GM21528 (cell line): ENCODE measurements at regions not wholly inside any gene's neighbourhood (a gene's known extent, or its start where the extent isn't known, plus 50 kb on each side); places are given as distances from the start of the nearest gene placed in this dataset.

Source experiments
- ATAC-seq: cut with Tn5 transposase; IDR thresholded peaks from one replicate; pipeline ENCODE4 v1.9.1; 2021; ENCODE audit warnings: mild to moderate bottlenecking, moderate library complexity; ENCODE audit not compliant: unreplicated experiment, low FRiP score

DNA sequence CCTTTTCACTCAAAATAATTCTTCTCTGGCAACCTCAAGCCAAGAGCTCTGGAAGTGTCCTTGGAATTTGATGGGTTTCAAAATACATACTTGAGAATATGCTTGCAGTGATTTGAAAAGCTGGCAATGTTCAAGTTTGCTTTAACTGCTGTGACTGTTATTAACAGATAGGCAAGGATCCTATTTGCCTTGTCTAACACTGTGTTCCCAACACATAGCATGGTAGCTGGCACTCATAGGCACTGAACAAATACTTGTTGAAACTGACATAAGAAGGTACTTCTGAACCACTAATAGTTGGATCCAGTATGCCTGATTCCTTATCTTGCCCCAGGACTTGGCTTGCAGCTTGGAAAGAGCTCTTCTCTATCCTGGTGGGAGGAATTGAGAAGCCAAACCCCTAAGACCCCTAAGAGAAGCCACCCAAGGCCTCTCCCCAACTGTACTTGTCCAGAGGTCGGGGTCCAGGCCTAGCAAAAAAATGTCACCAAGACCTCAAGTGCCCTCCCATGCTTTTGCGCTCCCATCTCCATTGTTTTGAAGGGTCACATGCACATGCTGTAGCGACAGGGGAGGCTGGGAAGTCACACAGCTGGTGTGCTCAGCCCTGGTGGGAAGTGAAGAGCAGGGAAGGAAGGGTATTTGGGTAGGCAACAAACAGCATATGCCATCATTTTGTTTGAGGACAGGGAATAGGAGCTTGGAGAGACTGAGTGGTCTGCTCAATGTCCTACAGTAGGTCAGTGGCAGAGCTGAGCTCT, 118.4 kb upstream of the HAAO start:
- no peak for ATAC-seq

DNA sequence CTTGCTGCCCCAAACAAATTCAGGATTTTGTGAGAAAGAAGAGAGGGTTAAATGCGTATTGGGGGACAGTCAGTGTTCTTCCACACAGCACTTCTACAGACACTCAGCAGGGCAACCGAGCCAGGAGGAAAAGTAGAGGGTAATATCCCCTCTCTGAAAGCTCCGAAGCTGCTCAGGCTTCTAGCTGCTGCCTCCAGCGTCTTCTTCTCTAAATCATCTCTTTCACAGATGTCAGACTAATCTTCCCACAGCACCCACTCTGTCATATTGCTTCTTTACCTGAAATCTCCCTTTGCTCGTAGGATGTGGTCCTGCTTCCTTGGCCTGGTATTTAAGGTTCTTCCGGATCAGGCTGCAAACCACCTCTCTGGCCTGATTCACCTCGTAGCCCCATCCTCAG, 117.6 kb upstream of the HAAO start:
- ATAC-seq: no peak

DNA sequence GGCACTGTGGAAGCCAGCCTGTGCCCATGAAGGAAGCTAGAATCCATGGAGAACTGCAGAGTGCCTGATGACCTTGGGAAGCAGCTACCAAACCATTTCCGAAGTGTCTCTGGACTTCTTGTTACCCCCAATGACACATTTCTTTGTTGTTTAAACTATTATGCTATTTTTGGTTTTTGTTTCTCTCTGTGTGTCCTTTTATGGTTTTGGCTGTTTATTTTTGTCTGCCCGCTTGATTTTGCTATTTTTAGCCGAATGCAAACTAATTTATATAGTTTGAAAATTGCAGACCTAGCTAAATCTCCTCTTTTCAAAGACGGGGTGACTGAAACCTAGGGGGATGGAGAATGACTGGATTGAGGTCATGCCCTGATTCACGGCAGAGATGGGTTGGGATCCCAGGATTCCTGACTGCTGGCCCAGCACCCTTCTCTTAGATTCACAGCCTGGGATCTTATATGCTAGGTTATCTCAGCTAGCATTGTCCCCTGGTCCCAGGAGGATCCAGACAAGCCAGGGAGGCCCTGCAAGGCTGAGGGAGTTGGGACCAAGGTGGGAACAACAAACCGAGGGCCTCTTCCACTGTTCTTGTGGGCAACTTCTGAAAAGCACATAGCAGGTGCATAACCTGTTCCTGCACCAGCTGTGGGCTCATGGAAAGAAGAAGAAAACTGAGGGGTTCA, 116.3 kb upstream of the HAAO start:
- ATAC-seq: no peak

DNA sequence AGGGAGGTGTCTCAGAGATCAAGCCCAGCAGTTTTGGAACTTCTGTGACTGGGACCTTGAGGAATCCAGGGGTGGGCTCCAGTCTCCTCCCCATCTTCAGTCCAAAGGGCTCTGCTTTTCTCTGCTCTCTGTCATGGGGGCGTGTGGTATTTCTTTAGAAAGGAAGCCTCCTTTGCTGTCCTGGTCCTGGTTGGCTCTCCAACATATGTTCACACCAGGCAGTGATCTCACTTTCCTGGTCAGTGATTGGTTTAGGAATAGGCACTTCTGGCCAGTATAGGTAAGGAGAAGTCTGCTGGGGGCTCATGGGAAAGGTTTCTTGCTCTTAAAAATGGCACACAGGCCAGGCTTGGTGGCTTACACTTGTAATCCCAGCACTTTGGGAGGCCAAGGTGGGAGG, 115.5 kb upstream of the HAAO start:
- no peak for ATAC-seq

DNA sequence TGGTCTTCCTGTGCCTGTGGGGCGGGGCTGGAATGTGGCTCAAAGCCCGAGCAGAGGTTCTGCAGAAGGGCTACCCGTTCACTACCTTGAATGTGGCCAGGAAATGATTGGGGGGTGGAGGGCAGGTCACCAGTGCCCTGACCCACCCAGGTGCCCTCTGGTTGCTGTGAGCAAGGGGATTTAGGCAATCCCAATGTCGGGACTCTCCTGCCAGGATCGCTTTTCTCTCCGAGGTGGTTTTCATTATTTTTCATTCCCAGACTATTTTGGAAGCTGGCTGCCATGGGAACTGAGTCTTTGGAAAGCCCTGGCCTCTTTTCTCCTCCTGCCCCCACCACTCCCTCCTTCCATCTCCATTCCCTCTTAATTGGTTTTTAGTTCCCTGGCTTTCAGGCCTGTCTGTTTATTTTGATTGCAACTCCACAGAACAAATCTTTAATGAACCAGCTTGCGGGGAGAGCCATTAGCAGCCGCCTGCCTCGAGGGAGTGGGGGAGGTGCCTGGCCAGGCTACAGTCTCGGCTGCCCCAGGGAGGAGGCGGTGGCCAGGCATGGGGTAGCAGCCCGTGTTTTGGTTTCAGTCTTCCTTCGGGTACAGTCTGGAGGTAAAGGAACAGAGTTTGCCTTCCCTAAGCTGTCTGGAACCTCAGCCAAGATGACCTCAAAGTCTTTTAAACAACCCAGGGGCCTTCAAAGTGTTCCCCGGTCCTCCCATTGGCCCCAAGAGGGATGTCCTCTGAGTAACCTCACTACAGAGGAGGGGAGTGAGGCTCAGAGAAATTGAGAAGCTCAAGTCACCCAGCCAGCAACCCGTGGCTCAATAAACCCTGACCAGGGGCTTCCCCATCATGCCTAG, 114.4 kb upstream of the HAAO start:
- no peak for ATAC-seq

DNA sequence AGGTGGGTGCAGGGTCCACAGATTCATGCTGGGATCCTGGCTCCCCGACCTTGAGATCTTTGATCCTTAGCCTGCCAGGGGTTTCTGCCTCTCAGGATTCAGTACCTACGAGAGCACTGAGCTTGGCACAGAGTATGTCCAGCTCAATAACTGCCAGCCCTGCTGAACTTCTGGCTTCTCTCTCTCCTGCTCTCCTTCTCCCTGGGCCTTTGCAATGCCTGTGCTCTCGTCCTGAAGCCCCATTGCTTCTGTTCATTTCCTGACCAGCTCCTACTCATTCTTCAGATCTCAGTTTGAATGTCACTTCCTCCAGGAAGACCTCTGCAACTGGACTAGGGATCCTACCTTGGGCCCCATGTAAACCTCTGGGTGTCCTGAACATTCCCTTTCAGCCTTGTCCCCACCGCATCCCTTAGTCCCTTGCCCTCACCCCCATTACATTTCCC, 113.8 kb upstream of the HAAO start:
- ATAC-seq: no peak

DNA sequence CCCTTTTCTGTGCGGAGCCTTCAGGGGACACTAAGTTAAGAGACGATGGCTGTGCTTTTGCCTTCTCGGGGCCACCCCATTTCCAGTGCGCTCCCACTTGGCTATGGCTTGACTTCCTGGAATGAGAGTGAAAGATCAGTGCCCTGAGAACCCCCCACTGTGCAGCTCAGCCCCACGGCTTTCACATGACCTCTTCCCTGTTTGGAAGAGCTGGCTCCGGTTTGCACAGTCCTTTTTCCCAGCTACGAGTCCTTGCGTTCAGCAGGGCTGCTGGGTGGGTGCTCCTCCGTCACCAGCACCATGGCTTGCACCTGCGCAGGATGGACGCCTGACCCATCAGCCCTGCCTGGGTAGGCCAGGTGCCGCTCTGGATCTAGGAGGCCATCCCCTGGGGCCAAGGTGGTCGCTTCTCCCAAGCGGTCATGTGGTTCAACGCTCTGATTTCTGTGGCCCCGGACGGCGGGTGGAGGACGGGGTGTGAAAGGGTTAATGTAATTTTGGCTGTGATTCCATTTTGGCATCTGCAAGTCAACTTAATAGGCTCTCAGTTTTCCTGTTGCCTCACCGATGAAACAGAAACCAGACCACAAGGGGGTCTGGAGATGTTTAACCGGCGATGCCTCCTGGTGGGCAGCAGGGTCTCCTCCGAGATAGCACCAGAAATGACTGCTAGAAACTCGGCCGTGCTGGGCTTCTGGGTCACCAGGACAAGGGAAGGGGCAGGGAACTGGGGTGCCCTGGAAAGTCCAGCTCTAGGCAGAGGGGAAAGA, 113.1 kb upstream of the HAAO start:
- ATAC-seq: no peak

DNA sequence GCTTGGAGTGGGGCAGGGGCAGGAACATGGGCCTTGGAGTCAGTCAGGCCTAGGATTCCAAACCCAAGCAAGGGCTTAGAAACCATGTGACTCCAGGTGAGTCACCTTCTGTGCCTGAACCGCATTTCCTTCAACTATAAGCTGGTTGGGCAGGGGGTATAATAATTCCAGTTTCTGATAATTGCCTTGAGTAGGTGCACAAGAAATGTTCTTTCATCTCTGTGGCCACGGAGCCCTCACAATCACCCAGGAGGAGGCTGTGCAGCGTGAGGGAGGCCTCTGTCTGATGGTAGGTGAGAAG, 112.1 kb upstream of the HAAO start:
- no peak for ATAC-seq

DNA sequence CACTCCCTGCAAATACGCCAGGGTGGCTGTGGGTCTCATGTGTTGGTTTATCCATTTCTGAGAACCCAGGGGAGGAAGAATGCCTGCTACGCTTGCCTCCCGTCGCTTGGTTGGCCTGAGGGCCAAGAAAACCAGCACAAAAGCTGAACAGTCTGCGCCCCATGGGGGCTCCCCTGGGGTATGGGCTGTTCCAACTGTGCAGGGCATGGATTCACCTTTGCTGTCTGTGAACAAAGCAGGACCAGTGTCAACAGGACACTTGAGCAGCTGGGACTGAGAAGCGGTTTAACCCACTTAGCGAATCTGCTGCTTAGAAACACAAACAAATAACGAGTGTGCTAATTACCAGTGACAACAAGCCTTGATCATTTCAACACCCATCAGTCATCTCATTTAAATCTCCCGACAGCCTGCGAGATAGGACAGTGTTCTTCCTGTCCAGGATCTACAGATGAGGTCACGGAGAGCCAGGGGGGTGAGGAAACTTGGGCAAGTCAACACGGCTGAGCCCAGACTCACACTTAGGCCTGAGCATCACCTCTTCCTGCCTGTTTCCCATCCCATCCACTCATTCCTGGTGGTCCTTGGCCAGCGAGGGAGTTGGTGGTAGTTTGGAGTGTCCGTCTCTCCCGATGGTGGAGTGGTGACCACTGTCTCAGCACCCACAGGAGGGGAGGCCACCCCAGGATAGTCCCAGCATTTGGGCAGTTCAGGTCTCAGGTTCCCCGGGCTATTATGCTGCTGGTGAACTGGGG, 111.6 kb upstream of the HAAO start:
- no peak for ATAC-seq

DNA sequence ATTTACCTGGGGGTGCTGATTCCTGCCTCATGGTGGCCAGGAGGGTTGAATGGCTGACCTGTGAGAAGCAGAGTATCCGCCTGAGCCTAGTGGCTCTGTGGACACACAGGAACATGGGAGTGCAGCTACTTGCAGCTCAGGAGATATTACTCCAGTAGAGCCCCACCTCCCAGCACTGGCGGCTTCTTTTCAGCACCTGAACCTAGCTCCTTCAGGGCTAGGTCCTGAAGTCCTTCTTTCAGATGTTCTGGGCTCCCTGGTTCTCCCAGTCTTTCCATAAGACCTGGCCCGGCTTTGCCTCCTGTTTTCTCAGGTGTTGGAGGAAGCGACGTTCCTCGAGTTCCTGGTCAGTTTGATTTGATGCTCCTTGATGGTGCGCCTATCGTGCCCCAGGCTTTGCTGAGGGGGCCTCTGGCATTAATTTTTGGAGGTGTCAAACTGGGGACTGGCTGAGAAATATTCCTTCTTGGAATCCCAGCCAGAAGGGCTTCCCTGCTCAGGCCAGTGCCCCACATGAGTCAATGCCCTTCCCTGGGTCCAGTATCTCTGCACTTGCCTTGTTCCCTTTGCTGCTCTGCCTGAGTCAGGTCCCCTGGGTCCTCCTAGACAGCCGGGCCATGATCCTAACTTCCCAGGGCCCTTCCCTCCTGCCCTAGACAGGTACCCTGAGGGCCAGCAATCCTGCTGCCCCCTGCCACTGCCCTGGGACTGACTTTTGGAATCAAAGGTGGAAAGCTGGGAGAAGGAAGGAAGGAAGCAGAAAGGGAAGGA, 110.7 kb upstream of the HAAO start:
- no peak for ATAC-seq

DNA sequence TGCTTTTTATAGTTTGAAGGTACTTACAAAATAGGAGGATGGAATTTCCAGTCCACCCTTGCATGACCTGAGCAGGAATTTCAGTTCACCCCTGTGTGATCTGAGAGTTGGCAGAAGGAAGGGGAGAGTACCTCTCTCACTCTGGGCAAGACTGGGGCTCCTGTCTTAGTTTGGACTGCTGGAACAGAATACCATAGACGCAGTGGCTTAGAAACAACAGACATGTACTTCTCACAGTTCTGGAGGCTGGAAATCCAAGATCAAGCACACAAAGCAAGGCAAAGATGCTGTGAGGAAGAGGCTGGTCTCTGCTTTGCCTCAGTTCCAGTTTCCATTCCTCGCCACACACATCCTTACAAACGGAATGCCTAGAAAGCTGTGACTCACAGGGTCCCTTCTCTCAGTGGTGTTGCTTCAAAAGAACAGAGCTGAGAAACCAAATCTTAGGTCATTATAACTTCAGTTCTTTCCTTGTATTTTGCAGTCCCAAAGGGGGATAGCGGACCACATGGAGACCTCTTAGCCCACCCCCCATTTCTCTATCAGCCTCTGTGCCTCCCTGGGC, 108.8 kb upstream of the HAAO start:
- no peak for ATAC-seq

DNA sequence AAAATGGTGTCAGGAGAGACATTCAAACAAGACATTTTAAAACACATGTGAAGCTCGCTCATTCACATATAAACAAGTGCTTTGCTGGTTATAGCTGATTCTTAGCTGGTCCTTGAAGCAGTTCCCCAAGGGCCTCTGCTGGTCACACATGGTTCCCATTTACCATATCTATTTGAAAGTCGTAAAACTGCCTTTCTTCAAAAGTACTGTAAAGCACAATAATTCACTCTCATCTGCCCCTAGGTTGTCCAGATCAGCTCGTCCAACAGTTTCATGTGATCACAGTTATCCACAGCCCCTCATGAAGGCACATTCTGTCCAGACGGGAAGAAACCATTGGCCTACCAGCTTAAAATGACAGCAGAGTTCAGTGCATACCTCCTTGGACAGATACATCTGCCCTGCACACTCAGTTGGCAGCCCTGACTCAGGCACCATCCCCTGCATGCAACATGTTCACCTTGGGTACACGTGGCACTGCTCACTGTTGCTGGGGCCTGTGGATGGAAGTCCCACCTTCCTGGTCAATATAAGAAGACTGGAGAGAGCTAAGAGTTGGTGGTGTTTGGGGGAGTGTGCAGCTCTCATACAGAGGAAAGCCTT, 108.0 kb upstream of the HAAO start:
- no peak for ATAC-seq

DNA sequence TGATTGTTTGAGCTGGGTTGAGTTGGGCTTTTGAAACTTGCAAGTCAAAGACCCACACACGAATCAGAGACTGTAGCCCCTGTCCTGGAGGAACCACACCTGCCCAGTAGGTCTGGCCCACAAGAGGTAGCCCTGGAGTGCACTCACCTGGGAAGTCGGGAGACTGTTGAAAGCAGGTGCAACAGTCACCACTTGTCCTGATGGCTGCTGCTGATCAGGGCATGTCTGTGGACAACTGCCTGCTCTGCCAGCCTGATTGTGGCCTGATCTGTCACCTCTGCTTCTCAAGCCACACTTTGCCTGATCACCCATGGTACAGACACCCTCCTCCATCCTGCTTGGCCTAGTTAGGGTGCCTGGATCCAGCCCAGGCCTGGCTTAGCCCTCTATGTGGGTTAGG, 105.0 kb upstream of the HAAO start:
- ATAC-seq: no peak

DNA sequence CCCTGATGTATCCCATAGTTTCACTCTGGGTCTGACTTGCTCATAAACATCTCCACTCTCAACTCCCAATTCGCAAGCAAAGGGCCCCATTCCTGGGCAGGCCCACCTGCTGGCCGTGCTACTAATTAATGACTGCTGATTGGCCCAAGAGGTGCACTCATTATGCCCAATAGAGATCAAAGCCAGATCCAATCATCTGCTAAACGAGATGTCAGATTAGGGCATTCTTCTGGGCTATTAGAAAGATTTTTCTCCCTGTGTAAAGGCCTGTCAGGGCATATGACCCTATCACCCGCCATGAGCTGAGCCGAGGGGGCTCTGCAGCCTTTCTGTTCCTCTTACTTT, 103.4 kb upstream of the HAAO start:
- no peak for ATAC-seq

DNA sequence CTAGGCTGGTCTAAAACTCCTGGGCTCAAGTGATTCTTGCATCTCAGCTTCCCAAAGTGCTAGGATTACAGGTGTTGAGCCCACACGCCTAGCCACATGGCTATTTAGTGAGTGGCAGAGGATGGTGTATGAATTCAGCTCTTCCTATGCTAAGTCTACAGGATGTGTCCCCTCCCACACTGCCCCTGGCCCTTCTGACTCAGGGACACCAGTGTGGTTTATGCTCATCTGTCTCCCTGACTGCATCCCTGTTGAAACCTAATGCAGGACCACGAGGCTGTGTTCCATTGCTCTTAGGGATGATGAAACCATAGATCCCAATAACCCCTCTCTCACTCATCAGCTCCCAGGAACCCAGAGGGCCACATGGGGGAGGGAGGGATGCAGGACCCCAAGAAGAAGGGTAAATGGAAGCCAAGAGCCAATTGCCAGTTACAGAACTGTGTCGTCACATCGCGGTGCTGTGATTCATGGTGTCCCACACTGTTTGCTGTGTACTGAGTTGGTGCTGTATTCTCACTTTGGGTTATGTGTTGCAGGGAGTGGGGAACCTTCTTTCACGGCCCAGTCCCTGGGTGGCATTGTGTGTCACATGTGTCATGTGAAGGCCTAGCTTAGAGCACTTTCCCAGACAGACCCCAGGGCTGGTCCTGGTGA, 102.9 kb upstream of the HAAO start:
- no peak for ATAC-seq

DNA sequence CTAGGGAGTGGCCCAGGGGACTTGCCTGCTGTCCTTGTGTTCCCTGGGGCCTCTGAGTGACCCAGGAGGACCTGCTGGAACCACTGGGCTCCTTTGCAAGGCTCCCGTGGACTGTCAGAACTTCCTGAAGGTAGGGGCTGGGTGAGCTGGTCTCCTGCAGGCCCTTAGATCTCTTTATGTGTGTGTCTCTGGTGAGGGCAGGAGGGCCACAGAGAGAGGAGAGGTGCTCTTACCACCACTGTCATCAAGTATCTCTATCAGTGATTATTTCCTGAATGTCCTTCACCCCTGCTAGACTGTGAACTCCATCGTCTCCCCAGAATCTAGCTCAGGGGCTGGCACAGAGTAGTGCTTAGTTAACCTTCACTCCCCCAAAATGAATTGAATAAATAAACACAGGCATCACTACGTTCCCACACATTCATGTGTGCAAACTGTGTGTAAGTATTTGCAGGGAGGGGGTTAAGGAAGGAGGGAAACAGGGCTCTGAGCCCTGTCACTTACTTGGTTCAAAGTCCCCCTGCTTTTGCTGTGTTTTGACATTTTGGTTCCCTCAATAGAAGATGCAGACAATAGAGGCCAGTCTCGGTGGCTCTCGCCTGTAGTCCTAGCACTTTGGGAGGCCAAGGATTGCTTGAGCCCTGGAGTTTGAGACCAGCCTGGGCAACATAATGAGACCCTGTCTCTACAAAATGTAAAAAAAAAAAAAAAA, 100.8 kb upstream of the HAAO start:
- ATAC-seq: no peak

DNA sequence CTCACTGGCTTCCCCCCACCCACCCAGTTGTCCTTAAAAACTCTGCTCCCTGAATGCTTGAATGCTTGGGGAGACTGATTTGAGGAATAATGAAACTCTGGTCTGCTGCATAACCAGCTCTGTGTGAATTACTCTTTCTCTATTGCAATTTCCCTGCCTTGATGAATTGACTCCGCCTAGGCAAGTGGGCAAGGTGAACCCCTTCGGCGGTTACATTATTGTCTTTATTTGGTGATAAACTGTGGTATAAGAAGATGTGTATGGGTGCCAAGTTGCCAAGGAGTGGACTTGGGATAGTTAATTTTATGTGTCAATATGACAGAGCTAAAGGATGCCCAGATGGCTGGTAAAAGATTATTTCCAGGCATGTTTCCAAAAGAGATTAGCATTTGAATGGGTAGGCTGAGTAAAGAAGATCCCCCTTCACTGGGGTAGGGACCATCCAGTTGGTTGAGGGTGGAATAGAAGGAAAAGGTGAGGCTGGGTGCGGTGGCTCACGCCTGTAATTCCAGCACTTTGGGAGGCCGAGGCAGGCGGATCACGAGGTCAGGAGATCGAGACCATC, 98.5 kb upstream of the HAAO start:
- no peak for ATAC-seq
